HG03469 (cell line): ENCODE measurements at regions not wholly inside any gene's neighbourhood (a gene's known extent, or its start where the extent isn't known, plus 50 kb on each side); places are given as distances from the start of the nearest gene placed in this dataset.

ENCODE experiments used
- ATAC-seq: cut with Tn5 transposase; IDR thresholded peaks from one replicate; pipeline ENCODE4 v1.9.1; 2021; ENCODE audit warnings: mild to moderate bottlenecking, moderate library complexity, moderate number of reproducible peaks; ENCODE audit not compliant: unreplicated experiment

DNA sequence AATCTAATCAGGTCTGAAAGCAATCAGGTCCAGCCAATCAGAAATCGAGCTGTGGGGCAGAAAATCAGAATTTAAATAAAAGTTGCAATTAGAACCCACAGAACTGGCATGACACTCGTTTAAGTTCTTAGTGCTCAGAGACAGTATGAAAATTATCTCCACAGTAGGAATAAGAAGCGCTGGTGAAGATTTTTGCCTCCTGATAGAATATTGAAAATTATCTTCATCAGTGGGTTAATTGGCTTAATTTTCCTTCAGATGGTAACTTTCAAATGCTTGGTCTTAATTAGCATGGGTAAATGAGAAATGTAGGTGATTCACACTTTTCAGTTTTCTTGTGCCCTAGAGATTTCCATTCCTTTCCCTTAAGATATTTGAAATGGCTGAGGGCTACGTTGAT is 109.1 kb upstream of the MDFIC2 start:
- ATAC-seq, result no peak

DNA sequence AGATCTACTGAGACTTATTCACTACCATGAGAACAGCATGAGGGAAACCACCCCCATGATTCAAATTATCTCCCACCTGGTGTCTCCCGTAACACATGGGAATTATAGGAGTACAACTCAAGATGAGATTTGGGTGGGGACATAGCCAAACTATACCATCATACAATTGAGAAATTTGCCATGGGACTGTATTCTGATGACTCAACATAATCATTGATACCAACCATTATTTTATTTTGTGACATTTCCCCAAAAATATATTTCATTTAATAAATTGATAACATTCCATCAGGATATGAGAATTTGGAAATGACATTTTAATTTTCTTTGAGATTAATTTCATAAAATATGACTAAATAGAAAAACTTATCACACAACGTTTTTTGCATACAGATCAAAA is 96.6 kb upstream of the MDFIC2 start:
- no peak for ATAC-seq

DNA sequence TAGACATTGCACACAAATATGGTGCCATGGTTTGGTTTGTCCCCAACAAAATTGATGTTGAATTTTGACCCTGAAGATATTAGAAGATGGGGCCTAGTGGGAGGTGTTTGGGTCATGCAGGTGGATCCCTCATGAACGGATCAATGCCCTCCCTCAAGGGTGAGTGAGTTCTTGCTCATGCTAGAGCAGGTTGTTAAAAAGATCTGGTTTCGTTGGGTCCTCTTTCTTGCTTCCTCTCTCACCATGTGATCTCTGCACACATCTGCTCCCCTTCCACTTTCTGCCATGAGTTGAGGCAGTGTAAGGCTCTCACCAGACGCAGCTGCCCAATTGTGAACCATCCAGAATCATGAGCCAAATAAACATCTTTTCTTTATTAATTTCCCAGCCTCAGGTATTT is 87.8 kb upstream of the MDFIC2 start:
- ATAC-seq, result peak; percentile 75

DNA sequence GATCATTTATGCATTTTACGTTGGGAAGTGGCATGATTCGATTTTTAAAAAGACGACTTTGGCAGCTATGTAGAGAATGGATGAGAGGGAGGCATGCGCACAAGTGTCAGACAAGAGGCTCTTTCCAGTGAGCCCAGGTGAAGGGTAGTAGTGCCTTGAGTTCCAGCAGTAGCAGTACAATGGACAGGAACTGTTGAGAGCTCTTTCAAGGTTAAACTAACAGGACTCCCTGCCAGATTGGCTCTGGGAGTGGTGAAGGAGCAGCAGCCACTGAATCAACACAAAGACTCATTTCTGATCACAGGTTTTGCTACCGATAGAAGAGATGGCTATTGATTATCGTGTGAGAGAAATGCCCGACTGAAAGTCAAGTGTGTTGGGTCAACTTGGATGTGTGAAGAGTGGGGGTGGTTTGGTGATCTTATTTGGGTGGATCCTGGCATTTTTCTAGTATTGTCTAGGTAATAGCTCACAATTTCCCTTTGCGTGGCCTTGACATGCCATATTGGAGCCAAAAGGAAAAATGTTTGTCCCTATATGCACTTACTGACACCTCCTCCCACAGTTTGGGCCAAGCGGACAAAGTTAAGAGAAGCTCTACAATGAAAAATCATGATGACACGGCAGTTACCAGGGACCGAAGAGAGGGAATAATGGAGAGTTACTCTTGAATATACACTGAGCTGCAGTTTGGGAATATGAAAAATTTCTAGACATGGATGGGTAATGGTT is 81.6 kb upstream of the MDFIC2 start:
- no peak for ATAC-seq

DNA sequence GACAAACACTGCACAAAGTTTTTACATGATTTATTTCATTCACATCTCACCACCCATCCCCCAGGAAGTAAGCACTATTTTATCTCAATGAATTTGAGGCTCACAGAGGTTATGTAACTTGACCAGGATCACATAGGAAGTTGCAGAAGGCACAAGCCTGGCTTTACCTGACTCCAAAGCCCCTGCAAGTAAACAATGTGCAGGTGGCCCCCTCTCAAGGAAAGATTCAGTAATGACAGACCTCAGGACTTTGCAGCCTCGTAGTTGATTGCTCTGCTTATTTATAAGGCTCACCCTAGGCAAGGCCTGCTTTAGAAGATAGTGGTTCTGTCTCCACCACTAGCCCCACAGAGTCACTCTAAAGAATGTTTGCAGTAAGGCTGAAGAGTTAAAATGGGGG is 79.8 kb upstream of the MDFIC2 start:
- ATAC-seq, result no peak

DNA sequence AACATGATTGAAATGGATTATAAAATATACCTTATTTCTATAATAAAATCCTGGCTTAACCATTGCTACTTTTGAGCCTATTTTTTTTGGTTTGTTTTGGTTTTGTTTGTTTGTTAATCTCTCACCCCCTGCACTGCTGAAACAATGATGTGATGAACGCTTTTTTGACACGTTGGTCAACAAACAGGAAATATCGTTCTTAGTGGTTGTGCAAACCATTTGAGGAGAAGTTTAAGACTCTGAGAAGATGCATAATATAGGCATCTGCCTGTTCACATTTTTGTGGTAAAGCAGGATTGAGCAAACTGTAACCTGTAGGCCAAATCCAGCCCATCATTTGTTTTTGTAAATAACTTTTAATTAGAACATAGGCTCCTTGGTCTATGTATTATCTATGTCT is 75.5 kb upstream of the MDFIC2 start:
- no peak for ATAC-seq

DNA sequence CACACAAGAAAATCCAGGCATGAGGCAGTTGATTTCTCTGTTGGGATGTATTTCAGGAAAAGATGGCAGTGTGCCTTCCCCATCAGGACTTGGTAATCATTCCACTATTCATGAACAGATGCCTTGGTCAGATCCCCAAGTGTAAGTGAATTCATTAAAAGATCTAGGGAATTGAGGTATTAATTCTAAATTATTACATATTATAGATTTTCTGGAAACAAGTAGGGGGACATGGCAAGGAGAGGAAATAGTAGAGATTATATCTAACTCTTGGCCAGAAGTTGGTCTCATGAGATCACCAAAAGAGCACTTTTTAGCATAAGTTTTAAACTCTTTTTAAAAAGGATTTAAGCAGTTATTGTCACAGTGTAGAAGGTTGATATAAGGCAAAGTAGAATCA is 74.4 kb upstream of the MDFIC2 start:
- ATAC-seq, result no peak

DNA sequence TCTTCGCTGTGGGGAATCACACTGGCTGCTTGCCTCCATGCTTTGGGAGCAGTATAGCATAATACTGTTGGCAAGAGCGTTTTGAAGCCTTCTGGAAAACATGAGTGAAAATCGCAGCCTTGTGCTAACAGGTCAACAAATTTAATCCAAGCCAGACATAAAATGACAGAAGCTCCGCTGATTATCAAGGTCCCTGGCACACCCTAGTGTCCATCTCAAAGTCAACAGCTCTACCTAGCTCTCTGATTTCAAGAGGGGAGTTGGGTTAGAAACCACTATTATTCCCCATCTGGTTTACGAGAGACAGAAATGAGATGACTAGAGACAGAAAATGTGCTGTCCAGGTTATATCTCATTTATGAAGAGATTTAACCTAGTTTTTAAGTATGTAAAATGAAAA is 73.6 kb upstream of the MDFIC2 start:
- ATAC-seq, result no peak

DNA sequence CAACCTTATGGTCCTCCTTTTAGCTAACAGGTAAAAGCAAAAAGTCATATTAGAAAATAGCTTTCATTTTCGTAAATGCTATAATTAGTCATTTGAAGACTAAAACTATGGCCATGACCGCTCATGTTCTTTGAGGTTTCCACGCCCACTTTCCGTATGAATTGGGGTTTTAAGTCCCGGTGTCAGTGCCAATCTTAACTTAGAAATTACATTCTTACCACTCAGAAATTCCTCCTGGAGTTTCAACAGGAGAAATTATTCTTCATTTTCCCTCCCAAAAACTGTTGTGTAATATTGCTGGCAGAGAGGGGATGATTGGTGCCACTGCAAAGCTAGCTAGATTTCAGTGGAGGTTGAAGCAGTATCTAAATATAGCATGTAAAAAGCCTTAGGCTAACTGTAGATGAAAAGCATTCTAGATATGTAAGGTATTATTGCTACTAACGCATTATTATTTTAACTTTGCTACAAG is 71.0 kb upstream of the MDFIC2 start:
- ATAC-seq, result peak; percentile 92

DNA sequence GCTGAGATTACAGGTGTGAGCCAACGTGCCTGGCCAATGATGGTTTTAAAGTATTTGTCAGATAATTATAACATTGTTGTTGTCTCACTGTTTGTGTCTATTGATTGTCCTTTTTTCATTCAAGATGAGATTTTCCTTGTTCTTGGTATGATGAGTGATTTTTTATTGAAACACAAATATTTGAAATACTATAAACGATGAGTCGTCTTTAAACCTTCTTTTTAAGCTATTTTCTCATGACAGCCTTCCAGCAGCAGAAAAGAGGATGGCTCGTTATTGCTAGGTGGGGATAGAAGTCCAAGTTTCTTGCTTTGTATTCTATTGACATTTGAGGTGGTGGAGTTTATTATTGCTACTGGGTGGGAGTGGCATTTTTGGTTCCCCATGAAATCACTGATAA is 61.7 kb upstream of the MDFIC2 start:
- no peak for ATAC-seq
